GM19455 (cell line): ENCODE measurements at regions not wholly inside any gene's neighbourhood (a gene's known extent, or its start where the extent isn't known, plus 50 kb on each side); places are given as distances from the start of the nearest gene placed in this dataset.

Source experiments
- ATAC-seq: cut with Tn5 transposase; IDR thresholded peaks from one replicate; pipeline ENCODE4 v1.9.1; 2021; ENCODE audit not compliant: unreplicated experiment

DNA sequence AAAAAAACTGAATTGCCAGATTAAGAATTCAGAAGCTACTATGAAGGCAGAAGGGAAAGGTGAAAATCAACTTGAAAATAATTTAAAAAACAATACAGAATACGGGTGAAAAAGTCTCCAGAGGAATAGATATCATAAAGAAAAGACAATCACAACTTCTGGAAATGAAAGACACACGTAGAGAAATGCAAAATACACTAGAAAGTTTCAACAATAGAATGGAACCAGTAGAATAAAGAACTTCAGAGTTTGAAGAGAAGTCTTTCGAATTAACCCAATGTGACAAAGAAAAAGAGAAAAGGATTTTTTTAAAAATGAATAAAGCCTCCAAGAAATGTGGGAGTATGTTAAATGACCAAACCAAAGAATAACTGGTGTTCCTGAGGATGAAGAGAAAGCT lies 263.8 kb upstream of the FAT3 start:
- ATAC-seq: no peak

DNA sequence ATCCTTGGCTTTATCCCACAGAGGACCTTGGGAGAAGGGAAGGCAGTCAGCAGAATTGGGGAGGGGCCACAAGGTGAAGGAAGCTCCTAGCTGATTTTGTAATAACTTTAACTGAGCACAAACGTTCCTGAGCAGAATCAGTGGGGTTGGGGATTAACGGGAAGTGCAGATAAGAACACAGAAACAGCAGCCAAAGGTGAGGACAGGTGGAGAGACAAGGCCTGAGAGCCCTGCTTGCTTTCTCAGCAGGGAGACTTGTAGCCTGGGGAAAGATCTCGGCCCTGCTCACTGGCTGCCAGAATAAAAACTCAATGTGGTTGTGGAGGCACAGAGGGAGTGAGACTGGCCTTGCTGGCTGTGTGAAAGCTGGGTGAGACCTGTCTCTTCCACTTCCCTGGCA lies 265.2 kb upstream of the FAT3 start:
- ATAC-seq: no peak

DNA sequence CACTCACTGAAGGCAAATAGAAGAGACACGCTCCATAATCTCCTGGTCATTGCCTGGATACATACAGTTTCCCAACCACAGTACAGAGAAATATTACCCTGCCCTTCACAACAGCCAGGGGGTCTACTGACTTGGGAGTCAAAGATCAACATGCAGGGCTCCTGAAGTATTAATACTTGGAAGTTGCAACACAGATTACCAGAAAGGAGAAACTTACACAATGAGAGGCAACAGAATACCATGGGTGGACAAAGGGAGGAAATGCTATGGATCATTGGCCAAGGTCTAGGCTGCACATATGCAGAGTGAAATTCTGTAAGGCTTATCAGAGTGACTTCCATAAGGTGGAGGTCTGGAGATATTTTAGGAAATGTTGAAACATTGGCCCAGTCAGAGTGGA lies 267.9 kb upstream of the FAT3 start:
- ATAC-seq: no peak

DNA sequence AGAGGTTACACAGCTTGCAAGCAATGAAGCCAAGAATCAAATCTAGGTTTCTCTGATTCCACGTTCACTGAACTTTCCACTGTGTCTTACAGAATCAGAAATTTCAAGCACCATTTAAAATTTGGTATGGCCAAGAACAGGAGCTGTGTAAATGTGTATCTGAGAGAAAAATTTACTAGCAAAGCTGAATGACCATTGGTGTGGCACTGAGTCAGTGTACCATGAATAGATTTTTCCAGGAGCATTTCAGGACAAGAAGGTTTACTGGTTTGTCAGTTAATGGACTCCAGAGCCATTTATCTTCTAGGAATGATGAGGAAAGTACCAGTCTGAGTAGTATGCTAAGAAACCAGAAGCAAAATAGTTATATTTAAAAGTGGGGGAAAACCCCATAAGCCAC lies 269.4 kb upstream of the FAT3 start:
- ATAC-seq: no peak

DNA sequence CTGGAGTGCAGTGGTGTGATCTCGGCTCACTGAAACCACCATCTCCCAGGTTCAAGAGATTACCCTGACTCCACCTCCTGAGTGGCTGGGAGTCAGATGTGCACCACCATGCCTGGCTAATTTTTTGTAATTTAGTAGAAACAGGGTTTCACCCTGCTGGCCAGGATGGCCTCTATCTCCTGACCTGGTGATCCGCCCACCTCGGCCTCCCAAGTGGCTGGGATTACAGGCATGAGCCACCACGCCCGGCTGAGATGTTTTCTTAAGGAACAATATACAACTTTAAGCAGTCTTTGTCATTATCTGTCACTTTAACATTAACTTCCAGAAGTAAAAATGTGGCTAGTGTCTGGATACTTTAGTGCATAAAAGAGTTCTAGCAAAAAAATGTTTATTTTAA lies 272.6 kb upstream of the FAT3 start:
- no peak for ATAC-seq

DNA sequence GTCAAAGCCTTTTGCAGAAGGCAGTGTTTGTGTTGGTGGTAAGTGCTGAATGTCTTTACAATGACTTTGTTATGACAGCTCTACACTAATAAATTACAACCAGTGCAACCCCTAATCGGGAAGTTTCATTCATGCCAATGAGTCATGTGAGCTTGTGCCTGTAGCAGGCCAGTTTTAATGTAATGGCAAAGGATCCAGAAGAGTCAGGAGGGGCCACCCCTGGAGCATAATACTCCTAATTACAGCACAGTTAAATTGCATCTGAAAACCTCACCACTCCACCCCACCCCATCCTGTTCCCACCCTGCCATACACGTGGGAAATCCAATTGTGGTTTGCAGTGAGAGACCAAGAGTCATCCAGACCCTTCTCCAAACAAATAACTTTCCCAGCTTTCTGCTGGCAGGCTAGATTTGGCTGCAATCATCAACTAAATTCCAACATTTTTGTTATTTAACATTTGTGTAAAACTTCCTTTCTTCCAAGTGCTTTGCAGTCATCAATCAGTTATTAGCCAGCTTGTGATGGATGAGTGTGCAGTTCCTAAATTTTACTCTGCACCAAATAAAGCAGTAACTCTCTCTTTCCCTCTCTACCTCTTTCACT lies 277.3 kb upstream of the FAT3 start:
- ATAC-seq: no peak

DNA sequence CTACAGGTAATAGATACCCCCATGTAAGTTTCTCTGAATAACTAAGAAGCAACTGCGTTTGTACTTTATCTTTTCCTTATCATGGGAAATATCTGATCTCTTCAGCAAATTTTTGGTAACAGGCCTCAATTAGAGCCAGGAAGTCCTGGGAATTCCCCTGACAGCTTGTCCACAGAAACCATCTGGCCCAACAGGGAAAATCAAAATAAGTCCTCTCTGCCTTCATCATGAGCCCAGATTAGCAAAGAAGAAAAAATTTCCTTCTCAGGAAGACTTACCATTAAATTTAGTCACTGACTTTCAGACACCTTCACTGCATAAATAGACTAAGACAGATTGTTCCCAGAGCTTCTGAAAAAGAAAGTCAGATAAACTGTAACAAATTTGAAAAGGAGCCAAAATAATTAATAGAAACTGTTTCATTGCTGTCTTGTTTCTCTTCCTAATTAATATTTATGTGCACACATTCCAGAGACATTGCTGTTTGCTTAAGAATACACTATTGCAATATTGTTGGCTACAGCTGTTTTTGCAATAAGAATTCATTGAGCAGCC lies 278.1 kb upstream of the FAT3 start:
- no peak for ATAC-seq

DNA sequence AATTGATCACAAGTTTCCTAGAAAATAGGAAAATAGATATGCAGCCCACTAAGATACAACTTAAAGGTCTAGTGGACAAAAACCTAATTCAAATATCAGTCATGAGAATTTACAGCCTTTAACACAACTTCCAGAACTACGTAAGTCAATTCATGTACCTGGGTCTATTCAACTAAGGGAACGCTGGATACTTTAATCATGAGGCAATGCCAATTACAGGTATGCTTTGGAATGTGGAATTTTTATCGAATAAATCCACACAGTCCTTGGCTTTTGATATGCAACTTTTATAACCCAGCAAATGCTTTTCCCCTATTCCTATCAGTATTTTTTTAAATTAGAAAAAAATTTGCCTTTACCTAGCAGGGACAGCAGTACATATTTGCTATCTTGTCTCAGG lies 289.5 kb upstream of the FAT3 start:
- ATAC-seq: no peak

DNA sequence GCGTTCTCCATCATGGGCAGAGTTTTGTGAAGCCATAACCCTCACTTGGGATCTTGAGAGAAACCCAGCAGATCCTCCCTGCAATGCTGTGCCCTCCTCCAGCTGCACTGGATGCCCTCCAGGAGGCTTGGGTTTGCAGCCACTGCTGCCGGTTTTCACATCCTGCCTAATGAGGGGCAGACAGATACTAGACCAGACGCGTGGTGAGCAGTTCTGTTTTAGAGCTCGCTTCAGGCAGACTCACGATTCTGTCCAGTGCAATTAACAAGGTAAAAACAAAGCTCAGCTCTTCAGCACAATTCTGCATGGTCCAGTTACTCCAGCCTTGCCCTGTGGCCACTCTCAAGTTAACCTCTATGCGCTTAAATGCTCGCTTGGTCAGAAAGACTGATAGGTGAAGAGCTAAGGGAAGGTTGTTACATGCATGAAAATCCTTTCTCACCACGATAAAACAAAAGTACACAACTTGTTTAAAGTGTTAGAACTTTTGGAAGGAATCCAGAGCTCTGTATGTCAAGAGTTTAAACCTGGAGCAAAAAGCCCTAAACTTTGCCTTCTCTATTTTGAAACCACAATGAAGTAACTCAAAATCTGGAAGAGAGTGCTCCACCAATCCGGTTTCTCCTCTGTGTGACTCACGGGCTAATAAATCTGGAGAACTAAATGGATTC lies 292.3 kb upstream of the FAT3 start:
- no peak for ATAC-seq

DNA sequence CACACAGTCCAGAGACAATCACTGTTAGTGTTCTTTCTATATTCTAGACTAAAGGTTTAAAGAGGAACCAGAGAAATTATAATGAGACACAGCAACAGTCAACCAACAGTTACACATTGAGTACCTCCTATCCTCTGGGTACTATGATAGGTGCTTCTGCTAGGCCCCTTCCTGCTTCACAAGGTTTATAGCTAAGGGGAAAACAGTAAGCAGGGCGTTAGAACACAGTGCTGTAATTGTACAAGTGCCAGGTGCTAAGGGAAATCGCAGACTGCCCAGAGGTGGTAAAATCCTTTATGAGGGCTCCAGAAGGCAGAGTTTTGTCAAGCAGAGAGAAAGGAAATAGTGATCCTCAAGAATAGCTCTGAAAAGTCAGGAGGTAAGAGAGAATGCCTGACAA lies 297.2 kb upstream of the FAT3 start:
- no peak for ATAC-seq

DNA sequence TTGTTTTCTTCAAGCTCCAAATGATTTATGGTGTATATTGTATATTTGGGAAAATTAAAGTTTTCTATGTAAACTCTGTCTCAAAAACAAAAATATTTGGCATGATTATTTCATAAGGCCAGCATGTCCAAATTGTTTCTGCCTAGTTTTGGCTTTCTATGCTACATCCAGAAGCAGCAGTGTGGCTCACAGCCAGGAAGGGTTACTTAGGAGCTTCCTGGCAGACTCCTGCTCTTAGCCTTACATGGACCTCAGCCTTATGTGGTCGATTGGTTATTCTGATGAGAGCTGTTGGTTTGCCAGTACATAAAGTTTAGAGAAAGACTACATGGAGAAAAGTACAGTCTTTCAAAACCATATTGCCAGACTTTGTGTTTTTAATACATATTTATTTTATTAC lies 297.7 kb upstream of the FAT3 start:
- no peak for ATAC-seq

DNA sequence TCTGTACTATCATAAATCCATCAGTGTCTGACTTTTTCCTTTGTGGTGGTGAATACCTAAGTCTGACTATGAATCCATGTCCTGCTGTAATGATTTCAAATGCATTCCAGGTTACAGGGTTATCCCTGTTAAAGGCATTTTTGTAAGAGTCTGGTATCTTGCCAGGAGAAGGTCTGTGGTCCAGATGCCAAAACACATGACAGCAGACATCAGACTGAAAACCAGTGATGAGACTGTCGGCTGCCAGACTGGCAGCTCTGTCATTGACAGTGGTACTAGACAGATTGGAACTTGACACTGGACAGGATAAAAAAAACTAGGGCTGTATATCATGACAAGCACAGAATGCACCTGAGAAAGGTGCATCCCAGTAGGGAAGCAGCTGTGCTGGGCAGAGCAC lies 301.8 kb upstream of the FAT3 start:
- no peak for ATAC-seq

DNA sequence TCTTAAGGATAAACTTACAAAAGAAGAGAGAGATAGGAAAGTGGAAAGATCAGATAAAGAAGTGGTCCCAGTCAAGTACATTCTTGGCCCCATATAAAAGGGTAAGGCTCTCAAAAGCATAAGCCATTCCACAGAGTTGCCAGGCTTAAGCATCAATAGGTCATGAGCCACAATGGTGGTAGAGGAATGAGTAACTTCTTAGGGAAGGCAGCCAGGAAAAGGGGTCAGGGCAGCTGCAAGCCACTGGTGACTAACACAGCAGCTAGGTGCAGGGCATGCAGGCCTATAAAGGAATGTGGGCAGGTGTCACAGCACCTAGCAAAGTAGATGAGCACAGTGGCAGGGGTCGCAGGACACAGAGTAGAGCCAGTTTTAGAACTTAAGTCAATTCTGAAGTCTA lies 302.6 kb upstream of the FAT3 start:
- no peak for ATAC-seq

DNA sequence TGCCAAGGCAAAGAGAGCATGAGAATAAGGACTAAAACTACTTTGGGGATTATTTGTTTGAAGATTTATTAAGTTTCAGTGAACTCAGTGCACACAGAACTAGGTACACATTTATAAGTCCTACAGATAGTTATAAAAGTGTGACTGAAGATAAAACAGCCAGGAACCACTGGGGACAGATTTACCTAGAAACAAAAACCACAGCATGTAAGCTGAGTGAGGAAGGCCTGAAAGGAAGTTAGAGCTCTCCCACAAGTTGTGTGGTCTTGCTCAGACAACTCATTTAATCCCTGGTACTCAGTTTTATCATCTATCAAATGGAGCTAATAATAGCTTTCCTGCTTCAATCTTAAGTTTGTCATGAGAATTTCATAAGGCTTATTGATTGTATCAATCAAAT lies 311.2 kb upstream of the FAT3 start:
- no peak for ATAC-seq

DNA sequence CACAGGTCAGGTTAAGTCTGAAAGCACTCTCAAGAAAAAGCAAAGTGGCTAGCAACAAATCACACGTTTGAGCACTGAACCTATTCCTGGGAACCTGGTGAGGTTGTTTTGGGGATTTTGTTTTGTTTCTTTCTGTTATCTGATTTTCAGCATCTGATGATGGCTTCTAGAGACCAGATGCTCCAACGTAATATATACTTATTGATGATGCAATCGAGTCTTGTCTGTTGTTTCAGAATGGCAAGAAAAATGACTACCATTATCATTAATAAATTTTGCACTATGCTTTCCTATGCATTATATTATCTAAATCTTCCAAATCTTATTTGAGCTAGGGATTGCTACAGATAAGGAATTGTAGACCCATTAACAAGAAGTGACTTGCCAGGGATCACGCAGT lies 312.3 kb upstream of the FAT3 start:
- ATAC-seq: no peak

DNA sequence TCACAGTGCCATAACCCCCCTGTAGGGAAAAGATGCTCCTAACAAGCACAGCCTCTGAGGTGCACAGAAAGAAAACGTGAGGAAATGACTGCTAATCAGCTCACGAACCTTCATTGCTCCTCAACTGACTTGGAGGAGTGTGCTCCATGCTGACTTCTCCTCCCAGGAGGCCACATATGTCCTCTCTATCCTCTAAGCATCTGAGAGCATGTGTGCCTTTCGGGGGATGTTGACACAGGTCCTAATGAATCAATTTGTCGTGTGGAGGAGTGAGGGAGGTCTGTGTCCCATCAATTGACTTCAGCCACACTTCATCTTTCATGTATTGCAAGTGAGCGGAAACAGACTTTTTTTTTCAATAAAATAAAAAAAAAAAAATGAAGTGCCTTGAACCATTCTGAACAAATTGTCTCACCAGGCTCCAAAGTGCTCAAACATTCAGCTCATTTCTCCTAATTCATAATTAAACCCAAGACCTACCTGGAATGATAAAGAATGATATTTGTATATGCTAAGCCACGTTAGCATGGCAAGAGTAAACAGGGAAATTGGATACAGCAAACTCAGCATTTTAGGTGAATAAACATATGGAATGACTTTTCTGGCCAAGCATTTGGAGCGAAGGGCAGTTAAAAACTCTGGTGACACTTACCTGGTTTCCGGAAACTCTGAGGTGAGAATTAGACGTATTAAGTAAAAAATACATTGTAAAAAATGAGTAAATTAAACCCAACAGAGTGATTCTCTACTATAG lies 317.6 kb upstream of the FAT3 start:
- no peak for ATAC-seq

DNA sequence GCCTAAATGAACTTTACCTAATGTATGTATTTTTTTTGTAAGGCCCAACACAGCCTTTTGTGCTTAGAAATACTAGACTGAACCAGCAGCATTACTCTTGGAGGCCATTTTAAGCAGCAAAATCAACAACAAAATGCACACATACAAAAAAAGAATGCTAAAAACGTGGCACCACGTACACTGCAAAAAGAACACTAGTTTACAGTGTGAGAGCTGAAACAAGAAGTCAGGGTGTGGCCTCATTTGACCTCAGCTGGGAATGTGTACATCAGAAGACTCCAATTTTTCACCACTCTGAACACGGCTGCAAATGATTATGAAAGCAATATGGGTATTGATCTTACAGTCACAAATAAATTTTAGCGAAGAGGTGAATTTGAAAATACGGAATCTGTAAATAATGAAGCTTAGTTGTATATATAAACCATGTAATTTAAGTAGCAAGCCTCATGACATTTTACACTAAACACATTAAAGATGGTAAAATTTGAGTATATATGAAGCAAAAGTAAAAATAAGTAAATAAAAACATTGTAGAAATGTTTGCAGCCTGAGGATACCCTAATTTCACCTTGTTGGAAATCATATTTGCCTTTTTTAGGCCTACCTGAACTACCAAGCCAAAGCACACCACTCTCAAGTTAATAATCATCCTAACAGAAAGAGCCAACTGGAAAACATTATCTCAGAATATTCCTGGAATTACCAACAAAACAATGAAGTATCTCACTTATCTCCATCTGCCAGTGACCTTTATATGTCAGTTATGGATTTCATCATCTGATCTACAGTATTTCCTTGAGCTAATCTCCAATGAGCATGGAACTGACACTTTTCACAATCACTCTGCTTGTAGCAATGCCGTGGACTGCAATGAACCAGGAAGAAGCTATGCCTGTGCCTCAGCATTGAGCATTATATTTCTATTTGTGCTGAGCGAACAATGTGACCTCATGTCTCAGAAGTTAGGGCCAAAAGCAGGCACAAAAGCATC lies 319.5 kb upstream of the FAT3 start:
- no peak for ATAC-seq

DNA sequence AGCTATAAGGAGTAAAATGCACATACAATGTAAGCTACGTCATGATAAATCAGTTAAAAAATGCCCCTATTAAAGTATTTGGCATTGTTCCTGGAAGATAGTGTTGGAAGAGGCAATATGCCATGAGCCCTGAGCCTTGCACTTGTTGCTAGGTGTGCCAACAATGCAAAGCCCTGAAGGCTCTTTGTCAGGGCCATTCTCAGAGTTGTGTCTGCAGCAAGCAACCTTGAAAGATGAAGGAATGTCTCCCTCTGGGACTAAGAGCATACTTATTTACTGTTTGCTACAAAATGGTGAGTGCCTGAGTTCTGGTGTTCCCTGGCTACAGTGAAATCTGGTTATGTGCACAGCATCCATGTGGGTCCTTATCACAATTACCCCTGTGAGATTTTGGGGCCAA lies 322.3 kb upstream of the FAT3 start:
- ATAC-seq: no peak

DNA sequence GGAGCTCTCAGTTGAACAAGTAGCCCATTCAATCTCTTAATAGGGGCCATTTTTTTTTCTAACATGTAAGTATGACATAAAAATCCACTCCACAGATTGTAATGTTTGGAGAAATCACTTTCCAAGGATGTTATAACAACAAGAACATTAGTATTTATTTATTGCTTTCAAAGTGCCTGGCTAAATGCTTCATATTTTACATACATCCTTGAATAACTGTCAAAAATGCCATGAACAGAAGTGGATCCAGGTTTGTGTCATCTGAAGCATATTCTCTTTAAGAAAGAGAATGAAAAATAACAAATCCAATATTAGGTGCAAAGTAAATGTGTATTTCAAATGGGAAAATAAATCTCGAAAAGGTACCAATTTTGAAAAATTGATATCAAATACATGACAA lies 344.0 kb upstream of the FAT3 start:
- no peak for ATAC-seq

DNA sequence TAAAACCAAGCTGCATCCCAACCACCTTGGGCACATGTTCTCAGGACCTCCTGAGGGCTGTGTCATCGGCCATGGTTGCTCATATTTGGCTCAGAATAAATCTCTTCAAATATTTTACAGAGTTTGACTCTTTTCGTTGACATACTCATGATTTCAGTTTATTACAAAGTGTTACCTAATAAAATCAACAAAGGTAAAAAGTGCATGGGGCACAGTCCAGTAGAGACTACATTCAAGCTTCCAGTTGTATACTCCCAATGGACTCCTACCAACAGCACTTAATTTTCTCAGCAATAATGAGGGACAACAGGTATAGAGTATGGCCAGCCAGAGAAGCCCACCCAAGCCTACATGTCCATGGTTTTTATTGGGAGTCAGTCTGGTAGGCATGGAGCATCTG lies 347.9 kb upstream of the FAT3 start:
- no peak for ATAC-seq

DNA sequence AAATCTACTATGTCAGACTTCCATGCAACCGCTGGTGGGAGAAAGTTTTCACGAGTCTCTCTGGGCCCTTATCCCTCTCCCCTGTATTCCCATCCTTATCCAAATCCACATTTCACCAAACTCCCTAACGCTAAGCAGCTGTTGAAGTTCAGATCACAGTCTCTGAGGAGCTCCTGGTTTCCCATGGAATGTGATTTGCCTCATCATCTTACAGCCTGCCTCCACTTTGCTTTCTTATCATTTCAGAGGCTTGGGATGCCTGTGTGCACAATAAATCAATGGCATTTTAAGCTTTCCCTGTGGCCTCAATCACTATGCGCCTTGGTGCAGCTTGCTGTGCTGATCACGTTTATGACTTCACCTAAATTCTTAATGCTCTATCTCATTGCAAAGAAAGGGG lies 352.4 kb upstream of the FAT3 start:
- no peak for ATAC-seq
